Femur (tissue), 1 donor: ENCODE measurements at regions not wholly inside any gene's neighbourhood (a gene's known extent, or its start where the extent isn't known, plus 50 kb on each side); places are given as distances from the start of the nearest gene placed in this dataset.
A peak's percentile ranks its signal among the peaks of the same experiment; 100 is the strongest.

Source experiments
- DNase-seq: peaks from one replicate; pipeline ENCODE4 v3.0.0-alpha.2; 2017

DNA sequence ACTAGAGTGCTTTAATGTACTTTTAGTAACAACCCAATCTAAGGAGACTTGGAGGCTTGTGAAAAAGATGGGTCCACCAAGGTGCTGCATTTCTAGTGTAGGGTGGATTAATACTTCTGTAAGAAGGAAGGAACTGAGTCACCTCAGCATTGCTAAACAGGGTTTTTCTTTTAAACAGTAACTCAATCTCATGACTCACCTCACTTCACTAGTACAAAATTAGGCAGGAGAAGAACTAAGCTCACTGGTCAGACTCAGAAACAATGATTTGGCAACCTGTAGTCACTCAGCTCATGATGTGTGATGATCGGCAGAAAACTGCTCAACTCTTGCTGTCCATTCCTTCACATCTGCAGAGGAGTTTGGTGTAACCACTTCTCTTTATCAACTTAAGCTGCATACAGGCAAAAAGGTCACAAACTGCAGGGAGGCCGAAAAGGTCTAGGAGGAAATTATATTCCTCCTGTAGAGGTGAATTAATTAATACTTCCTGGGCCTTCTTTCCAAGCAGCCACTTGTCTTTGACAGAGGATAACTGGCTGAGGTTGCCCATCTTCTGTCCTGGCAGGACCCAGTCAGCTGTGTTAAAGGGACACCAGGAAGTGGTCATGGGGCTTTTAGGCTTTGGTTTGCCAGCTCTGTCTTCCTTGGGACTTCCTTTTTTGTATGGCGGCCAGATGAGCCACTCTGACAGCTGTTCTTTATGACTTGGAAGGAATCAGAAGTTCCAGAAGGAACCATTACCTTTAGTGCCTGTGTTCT is 466.9 kb downstream of the FUT8 start:
- DNase-seq = no peak

DNA sequence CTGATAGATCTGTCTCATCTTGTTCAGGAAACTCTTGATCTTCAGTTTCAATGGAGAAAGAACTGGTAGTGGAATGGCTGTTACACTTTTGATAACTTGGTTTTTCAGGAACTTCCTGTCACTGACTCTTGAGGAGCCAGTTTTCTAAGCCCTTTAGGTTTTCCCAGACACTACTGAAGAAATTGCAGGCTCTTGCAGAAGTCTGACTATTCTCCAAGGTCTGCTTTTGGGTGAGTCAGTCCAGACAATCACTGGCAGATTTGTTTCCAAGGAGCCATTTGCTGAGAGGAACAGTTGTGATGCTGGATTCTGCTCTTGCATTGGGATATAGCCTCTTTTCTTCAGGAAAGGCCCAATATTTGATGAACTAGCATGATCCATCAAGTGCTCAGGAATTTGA is 468.0 kb downstream of the FUT8 start:
- DNase-seq = no peak

DNA sequence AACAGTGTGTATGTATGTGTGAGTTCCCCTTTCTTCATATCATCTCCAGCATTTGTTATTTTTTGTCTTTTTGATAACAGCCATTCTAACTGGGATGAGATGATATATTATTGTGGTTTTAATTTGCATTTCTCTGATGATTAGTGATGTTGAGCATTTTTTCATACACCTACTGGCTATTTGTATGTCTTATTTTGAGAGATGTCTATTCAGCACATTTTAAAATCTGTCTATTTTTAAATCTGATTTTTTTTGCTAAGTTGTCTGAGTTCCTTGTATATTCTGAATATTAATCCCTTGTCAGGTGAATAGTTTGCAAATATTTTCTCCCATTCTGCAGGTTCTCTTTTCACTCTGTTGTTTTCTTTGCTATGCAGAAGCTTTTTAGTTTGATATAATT is 469.1 kb downstream of the FUT8 start:
- DNase-seq = no peak

DNA sequence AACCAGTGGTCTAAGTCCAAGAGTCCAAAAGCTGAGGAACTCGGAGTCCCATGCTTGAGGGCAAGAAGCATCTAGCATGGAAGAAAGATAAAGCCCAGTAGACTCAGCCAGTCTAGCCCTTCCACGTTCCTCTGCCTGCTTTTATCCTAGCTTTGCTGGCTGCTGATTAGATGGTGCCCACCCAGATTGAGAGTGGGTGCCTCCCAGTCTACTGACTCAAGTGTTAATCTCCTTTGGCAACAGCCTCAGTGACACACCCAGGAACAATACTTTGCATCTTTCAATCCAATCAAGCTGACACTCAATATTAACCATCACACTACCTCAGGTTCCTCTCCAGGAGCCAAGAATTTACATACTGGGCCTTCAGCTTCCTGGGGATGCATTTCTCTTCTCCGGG is 476.1 kb downstream of the FUT8 start:
- no peak for DNase-seq

DNA sequence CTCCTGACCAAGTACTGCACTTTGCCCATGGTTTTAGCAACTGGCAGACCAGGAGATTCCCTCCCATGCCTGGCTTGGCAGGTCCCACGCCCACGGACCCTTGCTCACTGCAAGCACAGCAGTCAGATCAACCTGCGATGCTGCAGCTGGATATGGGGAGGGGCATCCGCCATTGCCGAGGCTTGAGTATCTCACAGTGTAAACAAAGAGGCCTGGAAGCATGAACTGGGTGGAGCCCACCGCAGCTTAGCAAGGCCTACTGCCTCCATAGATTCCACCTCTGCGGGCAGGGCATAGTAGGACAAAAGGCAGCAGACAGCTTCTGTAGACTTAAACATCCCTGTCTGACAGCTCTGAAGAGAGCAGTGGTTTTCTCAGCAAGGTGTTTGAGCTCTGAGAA is 479.8 kb downstream of the FUT8 start:
- DNase-seq = no peak

DNA sequence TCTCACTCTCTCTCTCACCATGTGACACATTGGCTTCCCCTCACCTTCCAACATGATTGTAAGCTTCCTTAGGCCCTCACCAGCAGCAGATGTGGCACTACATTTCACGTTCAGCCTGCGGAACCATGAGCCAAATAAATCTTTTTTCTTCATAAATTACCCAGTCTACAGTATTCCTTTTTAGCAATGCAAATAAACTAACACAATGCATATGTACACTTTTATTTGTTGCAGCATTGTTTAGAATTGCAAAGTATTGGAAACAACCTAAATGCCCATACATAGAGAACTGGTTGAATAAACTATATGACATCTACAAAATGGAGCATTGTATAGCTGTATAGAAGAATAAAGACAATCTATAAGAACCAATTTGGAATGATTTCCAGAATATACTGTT is 487.6 kb downstream of the FUT8 start:
- DNase-seq = no peak

DNA sequence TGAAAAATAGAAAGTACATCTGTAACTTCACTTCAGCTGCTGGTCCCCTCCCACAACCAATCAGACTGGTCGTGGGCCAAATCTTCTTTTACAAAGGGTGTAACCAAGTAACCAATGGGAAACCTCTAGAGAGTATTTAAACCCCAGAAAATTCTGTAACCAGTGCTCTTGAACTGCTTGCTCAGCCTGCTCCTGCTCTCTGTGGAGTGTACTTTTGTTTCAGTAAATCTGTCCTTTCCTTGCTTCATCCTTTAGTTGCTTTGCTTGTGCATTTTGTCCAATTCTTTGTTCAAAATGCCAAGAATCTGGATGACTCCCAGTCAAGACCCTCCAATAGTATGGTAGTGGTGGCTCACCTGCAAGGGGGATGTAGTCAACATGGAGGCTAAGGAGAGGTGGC is 489.1 kb downstream of the FUT8 start:
- no peak for DNase-seq

DNA sequence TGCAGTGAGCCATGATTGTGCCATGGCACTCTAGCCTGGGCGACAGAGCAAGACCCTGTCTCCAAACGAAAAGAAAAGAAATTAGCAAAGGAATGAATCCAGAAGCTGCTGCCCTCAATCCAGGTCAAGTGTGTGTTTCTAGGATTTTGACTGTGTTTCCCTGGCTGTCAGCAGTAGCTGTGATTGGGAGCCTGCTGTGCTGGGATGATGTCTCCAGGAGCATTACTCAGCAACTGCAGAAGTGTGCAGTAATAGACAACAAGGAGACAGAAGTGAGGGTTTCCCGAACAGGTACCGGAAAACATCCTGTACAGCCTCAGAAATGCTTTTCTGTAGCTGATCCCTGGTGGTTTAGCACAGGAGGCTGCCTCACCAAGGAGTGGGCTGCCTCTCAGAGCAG is 492.5 kb downstream of the FUT8 start:
- DNase-seq = no peak

DNA sequence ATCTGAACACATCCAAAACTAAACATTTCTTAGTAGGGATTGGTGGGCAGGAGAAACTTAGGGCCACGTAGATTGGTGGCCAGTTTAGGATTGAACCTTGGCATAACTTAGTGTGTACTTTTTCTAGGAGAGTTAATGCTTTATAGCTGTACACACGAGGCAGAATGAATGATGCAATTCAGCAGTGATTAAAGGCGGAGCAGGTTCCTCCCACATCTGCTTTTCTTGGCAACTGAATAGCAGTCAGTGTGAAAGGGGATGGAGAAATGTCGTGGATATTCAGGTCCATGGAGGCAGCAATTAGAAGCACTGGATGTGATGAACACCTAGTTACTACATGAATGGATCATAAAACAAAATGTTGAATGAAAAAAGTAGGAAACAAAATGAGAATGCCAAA is 493.8 kb downstream of the FUT8 start:
- DNase-seq = no peak

DNA sequence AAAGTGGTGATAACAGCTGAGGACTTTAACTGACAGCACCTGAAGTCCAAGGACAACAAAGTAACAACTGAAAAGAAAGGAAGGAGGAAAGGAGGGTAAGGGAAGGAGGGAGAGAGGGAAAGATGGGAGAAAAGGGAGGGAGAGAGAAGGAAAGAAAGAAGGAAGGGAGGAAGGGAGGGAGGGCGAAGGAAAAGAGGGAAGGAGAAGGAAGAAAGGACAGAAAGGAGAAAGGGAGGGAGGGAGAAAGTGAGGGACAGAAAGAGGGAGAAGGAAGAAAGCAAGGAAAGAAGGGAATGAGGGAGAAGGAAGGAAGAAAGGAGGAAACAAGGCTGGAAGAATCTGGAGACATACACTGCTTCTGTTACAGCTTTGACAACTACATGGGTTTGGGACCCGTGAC is 494.4 kb downstream of the FUT8 start:
- no peak for DNase-seq

DNA sequence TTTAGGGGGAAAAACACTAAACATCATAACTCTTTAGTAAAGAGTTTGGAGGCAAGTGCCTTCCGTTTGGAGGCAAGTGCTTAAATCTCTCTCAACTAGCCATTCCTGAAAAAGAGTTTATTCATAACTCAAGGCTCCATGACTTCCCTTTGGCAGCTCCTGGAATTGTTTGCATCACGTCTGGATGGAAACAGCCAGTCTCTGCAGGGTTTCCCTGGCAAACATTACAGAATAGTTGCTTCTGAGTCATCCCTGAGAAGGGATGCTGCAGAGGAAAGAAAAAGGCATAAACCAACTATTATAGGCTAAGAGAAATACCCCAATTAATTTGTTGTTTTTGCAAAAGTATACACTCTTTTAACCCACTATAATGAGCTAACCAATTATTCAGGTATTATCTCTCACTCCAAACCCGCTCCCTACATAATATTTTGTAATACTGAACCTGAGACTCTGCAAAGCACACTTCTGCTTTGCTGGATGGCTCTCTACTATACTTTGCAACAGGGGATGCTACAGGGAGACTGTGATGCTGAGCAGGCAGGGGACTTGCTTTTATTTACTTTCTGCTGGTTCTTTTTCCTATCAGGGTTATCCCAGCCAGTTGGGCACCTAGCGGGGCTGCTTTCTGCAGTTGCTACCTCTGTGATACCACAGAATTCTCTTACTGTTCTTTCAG is 497.7 kb downstream of the FUT8 start:
- peak; percentile 35 for DNase-seq

DNA sequence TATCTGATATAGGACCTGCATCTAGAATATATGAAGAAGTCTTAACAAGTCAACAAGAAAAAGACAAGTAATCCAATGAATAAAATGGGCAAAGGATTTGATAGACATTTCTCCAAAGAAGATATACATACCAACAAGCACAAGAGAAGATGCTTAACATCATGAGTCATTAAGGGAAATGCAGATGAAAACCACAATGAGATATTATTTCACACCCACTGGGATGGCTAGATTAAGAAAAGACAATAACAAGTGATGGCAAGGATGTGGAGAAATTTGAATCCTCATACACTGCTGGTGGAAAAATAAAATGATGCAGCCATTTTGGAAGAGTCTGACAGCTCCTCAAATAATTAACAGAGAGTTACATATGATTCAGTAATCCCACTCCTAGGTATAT is 502.6 kb downstream of the FUT8 start:
- DNase-seq = no peak

DNA sequence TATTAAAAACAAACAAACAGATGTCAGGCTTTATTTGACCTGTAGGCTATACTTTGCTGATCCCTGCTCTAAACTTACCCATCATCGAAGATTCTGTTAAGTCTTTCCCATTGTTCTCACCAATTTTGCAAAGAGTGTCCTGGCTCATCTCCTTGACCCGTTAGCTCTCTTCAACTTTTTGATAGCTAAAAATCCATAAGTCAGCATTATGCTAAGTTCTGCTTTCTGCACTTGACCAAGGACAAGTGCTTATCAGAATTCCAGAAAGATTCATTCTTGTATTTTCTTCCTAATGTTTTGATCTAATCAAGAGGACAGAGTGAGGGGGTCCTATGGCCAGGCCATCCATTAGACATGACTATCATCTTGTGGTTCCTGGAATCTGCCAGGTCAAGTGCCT is 503.5 kb downstream of the FUT8 start:
- DNase-seq = no peak

DNA sequence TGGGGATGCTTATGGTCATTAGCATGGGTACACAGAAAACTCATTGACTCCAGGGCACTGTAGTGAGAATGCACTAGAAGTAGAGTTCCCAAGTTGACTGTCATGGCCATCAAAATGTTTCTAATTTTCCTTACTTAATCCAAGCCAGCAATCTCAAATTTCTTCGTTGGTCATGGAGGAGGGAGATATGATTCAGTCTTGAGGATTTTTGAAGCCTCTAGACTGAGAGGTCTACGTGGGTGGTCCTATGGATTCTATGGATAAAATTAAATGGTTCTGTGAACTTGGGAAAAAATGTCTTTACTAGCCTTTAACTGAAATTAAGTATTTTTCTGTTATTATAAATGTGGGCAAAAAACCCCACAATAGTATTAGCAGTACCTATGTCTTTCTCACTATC is 508.5 kb downstream of the FUT8 start:
- DNase-seq = no peak

DNA sequence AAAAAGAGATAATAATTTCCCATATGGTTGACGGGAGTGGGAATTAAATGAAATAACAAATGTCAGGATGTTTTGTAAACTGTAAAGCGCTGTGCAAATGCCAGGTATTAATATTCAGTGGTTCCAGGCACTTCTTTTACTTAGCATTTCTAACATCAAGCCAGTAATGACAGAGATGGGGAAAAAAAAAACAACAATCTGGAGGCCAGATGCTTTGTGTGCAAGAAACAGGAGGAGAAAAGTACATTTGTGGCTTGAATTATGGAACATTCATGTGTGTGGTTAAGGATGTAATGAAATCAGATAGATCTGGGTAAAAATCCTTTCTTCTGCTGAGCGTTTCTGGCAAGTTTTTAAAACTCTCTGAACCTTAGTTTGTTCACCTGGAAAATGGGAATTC is 509.6 kb downstream of the FUT8 start:
- no peak for DNase-seq

DNA sequence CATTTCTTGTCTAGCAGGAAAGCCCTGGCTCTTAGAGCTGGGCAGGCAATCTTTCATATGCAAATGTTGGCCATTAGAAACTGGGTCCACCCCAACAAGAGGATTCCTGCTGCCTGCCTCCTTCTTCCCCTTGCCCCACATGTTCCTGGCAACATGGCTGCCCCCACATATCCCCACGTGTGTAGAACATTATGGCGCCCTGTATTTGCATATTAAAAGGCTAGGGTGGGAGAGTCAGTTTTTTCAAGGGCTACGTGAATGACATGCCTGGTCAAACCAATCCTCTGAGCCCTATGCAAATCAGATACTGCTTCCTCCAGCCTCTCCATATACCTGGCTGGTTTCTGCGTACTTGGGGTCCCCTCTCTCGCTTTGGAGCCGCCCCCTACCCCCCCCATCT is 514.0 kb downstream of the FUT8 start:
- no peak for DNase-seq

DNA sequence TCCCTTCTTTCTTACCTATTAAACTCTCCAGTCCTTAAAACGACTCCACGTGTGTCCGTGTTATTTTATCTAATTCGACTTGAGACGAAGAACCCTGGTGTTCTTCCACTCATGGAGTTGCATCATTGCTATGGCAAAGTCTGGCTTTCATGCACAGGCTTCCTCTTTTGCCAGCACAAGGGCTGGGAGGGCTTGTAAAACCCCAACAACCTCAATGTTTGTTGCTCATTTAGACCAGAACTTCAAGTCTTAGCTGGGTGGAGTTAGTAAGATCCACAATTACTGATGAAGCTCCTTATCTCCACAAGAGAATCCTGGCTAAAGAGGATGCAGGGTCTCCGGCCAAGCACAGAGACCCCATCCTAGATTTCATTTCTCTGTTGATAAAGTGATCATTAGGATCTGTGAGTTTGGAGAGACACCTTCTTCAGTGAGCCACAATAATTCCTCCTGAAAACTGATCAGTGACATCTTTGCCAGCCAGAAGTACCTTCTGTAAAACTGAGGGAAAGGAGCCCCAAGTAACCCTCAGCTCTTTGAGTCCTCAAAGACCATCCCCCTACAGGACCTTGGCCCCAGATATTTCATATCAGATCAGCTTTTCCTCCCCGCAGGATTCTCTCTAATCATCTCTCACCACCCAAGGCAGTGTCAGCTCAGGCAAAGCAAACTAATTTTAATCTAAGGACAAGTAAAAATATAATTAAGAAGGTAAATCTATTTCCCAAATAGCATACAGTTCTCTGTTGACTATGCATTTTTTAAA is 514.6 kb downstream of the FUT8 start:
- DNase-seq = no peak

DNA sequence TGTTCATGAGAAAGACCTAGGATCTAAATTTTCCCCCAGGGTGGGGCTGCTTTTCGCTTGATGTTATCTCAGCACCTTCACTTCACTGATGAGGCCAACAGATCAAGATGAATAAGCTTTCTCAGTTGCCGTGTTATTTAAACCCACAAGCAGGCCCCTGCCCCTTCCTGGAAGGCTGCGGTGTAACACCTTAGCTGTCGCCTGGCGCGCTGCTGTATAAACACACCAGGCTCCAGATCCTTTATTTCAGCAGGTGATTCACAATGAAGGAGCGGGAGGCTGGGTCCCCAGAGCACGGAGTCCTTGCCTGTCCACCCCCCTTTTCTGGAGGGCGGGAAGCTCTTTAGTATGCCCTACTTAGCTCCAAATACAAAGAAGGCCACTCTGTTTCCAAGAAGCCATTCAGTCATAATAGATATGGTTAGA is 515.4 kb downstream of the FUT8 start:
- no peak for DNase-seq

DNA sequence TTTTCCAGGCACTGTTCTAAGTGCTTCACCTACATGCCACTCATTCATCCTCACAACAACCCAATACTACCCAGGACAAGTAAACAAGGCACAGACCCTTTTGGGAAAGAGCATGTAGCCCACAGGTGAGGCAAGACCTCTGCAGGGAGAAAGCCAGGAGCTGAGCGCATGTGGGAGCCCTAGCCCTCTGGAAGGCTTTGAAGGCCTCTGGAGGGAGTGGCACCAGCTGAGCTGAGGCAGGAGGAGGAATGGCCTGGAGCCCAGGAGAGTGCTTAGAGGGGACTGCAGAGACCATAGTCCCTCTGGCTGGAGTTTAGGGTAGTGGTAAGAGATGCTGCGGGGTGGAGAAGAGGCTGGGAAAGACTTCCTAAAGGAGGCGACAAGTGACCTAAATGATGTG is 516.5 kb downstream of the FUT8 start:
- no peak for DNase-seq

DNA sequence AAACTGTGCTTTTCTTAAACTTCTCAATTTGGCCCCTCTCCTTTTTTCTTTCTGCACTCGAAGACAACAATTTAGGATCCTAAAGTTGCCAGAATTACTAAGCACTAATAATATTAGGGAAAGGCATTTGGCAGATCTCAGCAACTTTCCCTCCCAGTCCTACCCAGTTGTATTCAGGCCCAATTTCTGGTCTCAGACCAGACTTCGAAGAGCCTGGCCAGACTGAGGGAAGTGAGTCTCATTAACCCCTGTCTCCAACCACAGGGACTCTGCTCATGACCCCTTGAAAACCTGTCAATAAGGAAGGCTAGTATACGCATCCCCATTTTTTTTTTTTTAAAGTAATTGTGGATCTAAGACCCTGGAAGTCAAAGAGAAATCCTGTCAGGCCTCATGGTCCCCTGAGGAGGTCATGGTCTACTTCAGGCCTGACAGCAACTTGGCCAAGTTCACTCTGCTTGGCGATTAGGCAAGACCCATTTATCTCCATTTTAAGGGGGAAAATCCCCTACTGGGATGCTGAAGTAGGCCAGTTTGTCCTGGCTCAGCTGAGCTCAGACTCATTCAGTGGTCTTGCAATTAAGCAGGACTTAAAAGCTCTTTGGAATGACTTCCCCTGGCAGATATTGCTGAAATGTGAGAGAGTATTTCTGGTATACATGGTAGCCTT is 521.0 kb downstream of the FUT8 start:
- DNase-seq = no peak

DNA sequence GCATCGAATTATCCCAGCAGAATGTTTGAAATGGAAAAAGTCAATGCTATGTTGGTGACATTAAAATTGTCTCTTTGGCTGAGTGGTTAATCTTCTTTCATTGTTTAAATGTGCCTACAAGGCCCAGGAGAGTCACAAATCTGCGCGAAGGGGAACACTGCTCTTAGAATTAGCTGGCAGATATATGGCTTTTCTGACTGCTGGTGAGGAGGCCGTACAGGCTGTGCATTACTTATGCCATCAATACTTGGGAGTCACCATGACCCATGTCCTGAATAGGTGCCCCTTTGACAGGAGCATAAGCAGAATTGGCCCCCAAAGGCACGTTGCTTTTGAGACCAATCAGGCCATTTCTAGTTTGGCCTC is 521.5 kb downstream of the FUT8 start:
- DNase-seq = no peak

DNA sequence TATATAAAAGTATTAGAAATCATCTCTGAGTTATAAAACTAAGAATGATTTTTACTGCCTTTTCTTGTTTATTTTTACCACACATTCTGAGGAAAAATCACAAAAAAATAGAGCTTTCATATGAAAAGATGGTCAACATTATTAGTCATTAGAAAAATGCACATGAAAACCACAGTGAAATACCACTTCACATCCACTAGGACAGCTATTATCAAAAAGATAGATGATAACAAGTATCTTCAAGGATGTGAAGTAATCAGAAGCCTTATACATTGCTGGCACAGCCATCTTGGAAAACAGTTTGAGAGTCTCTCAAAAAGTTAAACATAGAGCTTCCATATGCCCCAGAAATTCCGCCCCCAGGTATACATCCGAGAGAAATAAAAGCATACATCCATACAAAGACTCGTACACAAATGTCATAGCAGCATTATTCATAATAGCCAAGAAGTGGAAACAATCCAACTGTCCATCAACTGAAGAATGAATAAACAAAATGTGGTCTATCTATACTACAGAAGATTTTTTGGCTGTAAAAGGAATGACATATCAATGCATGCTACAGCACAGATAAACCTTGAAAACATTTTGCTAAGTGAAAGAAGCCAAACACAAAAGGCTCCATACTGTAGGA is 523.9 kb downstream of the FUT8 start:
- no peak for DNase-seq
